GM12878 (cell line): ENCODE measurements at regions not wholly inside any gene's neighbourhood (a gene's known extent, or its start where the extent isn't known, plus 50 kb on each side); places are given as distances from the start of the nearest gene placed in this dataset.

Experiments
- CBX5 ChIP-seq: sonication (generic); IDR thresholded peaks from 2 replicates; pipeline ENCODE4 v1.6.1; 2016; ENCODE audit warnings: low read depth, moderate library complexity, mild to moderate bottlenecking, inconsistent platforms
- E2F8 ChIP-seq: fragments of 450-650 bp; IDR thresholded peaks from 2 replicates; pipeline ENCODE4 v1.6.1; 2018; ENCODE audit warnings: mild to moderate bottlenecking, low read depth, moderate library complexity; ENCODE audit not compliant: partially characterized antibody
- MTA2 ChIP-seq: fragments of 450-650 bp; IDR thresholded peaks from 2 replicates; pipeline ENCODE4 v1.6.1; 2016; ENCODE audit warnings: low read depth, mild to moderate bottlenecking, moderate library complexity
- RELA ChIP-seq: fragments of 450-650 bp; IDR thresholded peaks from 2 replicates; pipeline ENCODE4 v1.8.0; 2014; ENCODE audit warnings: borderline replicate concordance; ENCODE audit not compliant: partially characterized antibody

GRCh38 chr2:18639756-18640453 is 50.5 kb upstream of the NT5C1B start (continued):
- TF ChIP-seq E2F8 (no peak), CBX5 (no peak), MTA2 (no peak), RELA (no peak)
